ENCODE measurements at regions not wholly inside any gene's neighbourhood (a gene's known extent, or its start where the extent isn't known, plus 50 kb on each side); places are given as distances from the start of the nearest gene placed in this dataset.

DNA sequence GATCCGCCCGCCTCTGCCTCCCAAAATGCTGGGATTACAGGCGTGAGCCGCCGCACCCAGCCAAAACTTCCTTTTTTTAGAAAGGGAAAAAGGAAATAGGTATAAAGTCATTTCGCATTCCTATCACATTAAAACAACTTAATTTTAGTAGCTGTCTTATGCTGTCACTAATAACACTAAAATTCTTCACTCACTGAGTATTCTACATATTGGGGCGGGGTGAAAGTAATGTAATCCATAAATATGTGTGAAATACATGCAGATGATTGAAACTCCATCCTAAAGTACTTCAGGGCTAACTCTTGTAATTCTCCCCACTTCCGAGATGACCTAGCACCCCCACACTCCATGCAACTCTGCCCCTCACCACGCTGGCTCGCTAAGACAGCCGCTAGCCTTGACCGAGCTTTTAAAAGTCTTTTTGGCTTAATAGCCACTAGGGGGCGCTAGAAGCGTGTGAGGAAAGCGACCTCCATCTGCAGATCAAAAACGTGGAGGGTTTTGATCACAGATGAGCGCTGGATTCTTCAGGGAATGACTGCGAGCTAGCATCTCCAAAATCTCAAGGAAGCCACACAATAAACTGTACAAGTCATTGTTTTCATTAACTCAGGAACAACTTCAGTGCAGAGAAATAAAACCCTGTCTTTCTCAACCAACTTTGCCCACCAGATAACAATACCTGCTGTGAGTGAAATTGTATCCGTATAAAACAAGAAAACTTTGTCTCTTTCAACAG, 129.3 kb upstream of the IGF1R start:
- DNase-seq (ENCODE audit: low read depth): peak; percentile 76
- TF ChIP-seq, protein P1, sequence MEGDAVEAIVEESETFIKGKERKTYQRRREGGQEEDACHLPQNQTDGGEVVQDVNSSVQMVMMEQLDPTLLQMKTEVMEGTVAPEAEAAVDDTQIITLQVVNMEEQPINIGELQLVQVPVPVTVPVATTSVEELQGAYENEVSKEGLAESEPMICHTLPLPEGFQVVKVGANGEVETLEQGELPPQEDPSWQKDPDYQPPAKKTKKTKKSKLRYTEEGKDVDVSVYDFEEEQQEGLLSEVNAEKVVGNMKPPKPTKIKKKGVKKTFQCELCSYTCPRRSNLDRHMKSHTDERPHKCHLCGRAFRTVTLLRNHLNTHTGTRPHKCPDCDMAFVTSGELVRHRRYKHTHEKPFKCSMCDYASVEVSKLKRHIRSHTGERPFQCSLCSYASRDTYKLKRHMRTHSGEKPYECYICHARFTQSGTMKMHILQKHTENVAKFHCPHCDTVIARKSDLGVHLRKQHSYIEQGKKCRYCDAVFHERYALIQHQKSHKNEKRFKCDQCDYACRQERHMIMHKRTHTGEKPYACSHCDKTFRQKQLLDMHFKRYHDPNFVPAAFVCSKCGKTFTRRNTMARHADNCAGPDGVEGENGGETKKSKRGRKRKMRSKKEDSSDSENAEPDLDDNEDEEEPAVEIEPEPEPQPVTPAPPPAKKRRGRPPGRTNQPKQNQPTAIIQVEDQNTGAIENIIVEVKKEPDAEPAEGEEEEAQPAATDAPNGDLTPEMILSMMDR (IDR thresholded peaks at IDR 0.05; ENCODE audit: insufficient read depth, low read depth, low read length, missing control alignments): peak; percentile 69
- no peak overlapping the region for H3K4me3 ChIP-seq (ENCODE audit: low read depth, low read length)

DNA sequence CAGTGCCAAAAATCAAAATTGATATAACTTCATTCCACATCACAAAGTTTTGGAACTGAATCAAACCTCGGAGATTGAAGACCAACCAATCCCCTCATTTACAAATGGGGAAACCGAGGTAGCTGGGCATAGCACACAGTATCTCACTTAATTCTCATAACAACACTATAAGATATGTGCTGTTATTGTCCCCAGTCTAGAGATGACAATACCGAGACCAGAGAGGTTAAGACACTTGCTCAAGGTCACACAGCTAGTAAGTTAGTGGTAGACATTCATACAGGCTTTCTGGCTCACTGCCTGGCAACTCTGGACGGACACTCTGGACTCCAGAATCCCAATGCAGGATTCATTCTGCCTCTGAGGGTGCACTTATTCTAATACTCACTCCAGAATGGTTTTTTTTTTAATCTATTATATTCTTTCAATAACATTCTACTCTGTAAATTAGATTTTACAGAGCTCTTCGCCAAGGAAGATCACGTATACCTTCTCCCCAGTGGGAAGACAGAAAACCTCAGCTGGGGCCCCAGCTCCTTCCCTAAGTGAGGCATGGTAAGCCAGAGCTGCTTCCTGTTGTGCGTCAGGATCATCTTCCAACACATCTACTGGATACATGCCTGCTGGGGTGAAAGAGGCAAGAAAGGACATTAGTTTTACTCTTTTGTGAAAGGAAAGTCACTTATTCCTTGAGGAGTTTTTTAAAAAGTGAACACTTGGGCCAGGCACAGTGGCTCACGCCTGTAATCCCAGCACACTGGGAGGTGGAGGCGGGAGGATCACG, 128.4 kb upstream of the IGF1R start:
- DNase-seq (ENCODE audit: low read depth): no peak
- TF ChIP-seq, protein P1 (IDR thresholded peaks at IDR 0.05; ENCODE audit: insufficient read depth, low read depth, low read length, missing control alignments): no peak

DNA sequence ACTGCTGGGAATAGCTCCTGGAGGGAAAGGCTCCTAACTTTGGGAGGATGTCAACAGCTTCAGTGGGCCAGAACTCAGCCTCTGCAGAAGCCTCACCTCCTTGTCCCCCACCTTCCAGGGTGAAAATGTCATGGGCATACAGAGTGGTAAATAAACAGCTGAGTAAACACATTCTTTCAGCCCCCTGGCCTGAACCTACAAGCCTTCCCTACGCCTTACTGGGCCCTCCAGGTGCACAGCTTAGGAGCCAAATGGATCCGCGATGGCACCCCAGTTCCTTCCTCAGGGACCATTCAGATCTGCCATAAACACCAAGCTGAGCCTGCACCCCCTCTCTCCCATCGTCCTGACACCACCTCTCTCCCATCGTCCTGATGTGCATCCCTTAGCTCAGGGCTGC, 126.2 kb upstream of the IGF1R start:
- no peak for DNase-seq (ENCODE audit: low read depth)
- TF ChIP-seq, protein P1 (IDR thresholded peaks at IDR 0.05; ENCODE audit: insufficient read depth, low read depth, low read length, missing control alignments): no peak
- H3K4me3 ChIP-seq (ENCODE audit: low read depth, low read length): no peak overlapping the region

More for the DNA sequence above, 128.4 kb upstream of the IGF1R start:
- H3K4me3 ChIP-seq (ENCODE audit: low read depth, low read length): no peak overlapping the region

GRCh38 chr15:98523912-98524662, 124.3 kb upstream of the IGF1R start:
- no peak overlapping the region for H3K4me3 ChIP-seq (ENCODE audit: low read depth, low read length)
- DNase-seq (ENCODE audit: low read depth): no peak
- TF ChIP-seq, protein P1 (IDR thresholded peaks at IDR 0.05; ENCODE audit: insufficient read depth, low read depth, low read length, missing control alignments): no peak

DNA sequence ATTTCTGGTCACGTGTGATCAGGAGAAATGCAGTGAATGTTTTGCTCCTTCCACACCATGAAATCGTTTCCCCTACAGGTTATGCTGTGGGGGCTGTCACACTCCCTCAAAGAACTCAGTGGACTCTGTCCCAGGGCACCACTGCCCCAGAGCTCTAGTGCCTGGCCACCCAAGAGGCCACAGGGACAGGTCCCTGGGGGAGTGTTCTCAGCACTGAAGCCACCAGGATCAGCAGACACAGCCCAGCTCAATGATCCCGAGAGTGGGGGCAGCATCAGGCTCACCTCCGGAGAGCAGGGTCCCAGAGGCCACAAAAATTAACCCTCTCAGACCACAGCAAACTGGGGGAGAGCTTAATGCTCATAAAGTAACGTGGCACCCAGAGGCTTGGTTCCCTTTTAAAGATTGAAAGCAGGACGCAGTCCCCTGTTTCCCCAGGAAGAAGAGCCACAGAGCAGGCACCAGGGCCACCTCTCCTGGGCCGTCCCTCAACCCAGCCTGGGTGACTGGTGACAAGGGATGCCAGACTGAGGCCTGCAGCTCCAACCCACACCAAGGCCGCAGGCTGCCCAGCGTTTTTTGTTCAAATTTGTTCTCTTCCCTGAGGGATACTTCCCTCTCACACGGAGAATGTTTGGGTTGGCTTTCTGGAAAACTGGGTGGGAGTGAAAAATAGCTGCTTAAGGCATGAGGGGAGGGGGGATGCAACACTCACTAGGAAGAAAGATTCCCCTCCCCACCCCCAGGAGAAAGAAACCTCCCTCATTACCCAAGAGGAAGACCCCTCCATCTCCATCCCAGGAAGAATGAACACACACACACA, 123.3 kb upstream of the IGF1R start:
- no peak for DNase-seq (ENCODE audit: low read depth)
- TF ChIP-seq, protein P1 (IDR thresholded peaks at IDR 0.05; ENCODE audit: insufficient read depth, low read depth, low read length, missing control alignments): no peak
- no peak overlapping the region for H3K4me3 ChIP-seq (ENCODE audit: low read depth, low read length)

GRCh38 chr15:98525661-98526001, 122.7 kb upstream of the IGF1R start:
- no peak overlapping the region for H3K4me3 ChIP-seq (ENCODE audit: low read depth, low read length)
- TF ChIP-seq, protein P1 (IDR thresholded peaks at IDR 0.05; ENCODE audit: insufficient read depth, low read depth, low read length, missing control alignments): no peak

More at GRCh38 chr15:98525661-98526001, 122.7 kb upstream of the IGF1R start:
- no peak for DNase-seq (ENCODE audit: low read depth)
